Activated naive CD4-positive, alpha-beta T cell treated with anti-CD3 and anti-CD28 coated beads, Interleukin-2, amount 10 ng/mL, durations not matched to agents 7 days and 5 days (primary cell): ENCODE measurements at regions not wholly inside any gene's neighbourhood (a gene's known extent, or its start where the extent isn't known, plus 50 kb on each side); places are given as distances from the start of the nearest gene placed in this dataset.
"Not testable (repeated sequence)": the region's sequence is repeated elsewhere in the genome, so short reads cannot be mapped to it uniquely, and the experiment has no call there.

Source experiments
- CTCF ChIA-PET: fragments of 350-600 bp; sonication (Branson Sonifier 250); formaldehyde crosslinking; loops from one replicate; lab custom pipeline; 2021; ENCODE audit warnings: antibody characterized with exemption; lab: Charles Lee
- DNase-seq: peaks from one replicate; pipeline ENCODE4 v3.0.0-alpha.2; 2020
- H3K27ac Mint-ChIP-seq: one replicate; pipeline ENCODE4 v1.8.0; 2021; ENCODE audit warnings: mild to moderate bottlenecking, moderate library complexity, mixed read lengths
- H3K27me3 Mint-ChIP-seq: one replicate; pipeline ENCODE4 v1.8.0; 2021; ENCODE audit warnings: mild to moderate bottlenecking, mixed read lengths
- H3K36me3 Mint-ChIP-seq: one replicate; pipeline ENCODE4 v1.8.0; 2021; ENCODE audit warnings: mixed read lengths
- H3K4me1 Mint-ChIP-seq: one replicate; pipeline ENCODE4 v1.8.0; 2021; ENCODE audit warnings: mixed read lengths
- H3K4me3 Mint-ChIP-seq: one replicate; pipeline ENCODE4 v1.8.0; 2021; ENCODE audit warnings: mild to moderate bottlenecking, moderate library complexity, mixed read lengths
- H3K9me3 Mint-ChIP-seq: one replicate; pipeline ENCODE4 v1.8.0; 2021; ENCODE audit warnings: mixed read lengths

- Mint-ChIP-seq H3K27ac (no peak overlapping the region), H3K9me3 (peaks cover 3% of the 10 kb centered on the region), H3K4me3 (no peak overlapping the region), H3K4me1 (no peaks in the 10 kb centered on the region), H3K27me3 (no peaks in the 10 kb centered on the region), H3K36me3 (no peaks in the 10 kb centered on the region)
- CTCF ChIA-PET, result no interaction called here
- no peak for DNase-seq
Observed at GRCh38 chrX:97854086-97854485, 970.4 kb downstream of the RPA4 start.

GRCh38 chrX:97858592-97858991 lies 974.9 kb downstream of the RPA4 start:
- H3K27me3 Mint-ChIP-seq, result no peaks in the 10 kb centered on the region

GRCh38 chrX:97860226-97860625 lies 976.5 kb downstream of the RPA4 start:
- no peaks in the 10 kb centered on the region for H3K27me3 Mint-ChIP-seq
- DNase-seq, result no peak
- no peaks in the 10 kb centered on the region for H3K36me3 Mint-ChIP-seq

More at GRCh38 chrX:97858592-97858991, 974.9 kb downstream of the RPA4 start:
- Mint-ChIP-seq H3K36me3 (no peaks in the 10 kb centered on the region), H3K4me1 (no peaks in the 10 kb centered on the region), H3K4me3 (no peak overlapping the region), H3K27ac (no peak overlapping the region), H3K9me3 (no peaks in the 10 kb centered on the region)
- CTCF ChIA-PET, result no interaction called here
- DNase-seq, result no peak

GRCh38 chrX:97863261-97863660 lies 979.6 kb downstream of the RPA4 start:
- no peaks in the 10 kb centered on the region for H3K4me1 Mint-ChIP-seq
- H3K36me3 Mint-ChIP-seq, result no peaks in the 10 kb centered on the region
- no peaks in the 10 kb centered on the region for H3K27me3 Mint-ChIP-seq

More at GRCh38 chrX:97860226-97860625, 976.5 kb downstream of the RPA4 start:
- no peaks in the 10 kb centered on the region for H3K4me1 Mint-ChIP-seq
- CTCF ChIA-PET, result no interaction called here
- H3K4me3 Mint-ChIP-seq, result no peak overlapping the region
- H3K27ac Mint-ChIP-seq, result no peak overlapping the region
- H3K9me3 Mint-ChIP-seq, result no peaks in the 10 kb centered on the region

GRCh38 chrX:97867266-97867665 lies 983.6 kb downstream of the RPA4 start:
- no peak overlapping the region for H3K27ac Mint-ChIP-seq
- DNase-seq, result no peak
- no peaks in the 10 kb centered on the region for H3K27me3 Mint-ChIP-seq
- no peaks in the 10 kb centered on the region for H3K36me3 Mint-ChIP-seq
- no peaks in the 10 kb centered on the region for H3K4me1 Mint-ChIP-seq
- no peaks in the 10 kb centered on the region for H3K9me3 Mint-ChIP-seq
- H3K4me3 Mint-ChIP-seq, result no peak overlapping the region
- CTCF ChIA-PET, result no interaction called here

More at GRCh38 chrX:97863261-97863660, 979.6 kb downstream of the RPA4 start:
- CTCF ChIA-PET, result no interaction called here
- Mint-ChIP-seq H3K9me3 (no peaks in the 10 kb centered on the region), H3K27ac (no peak overlapping the region), H3K4me3 (no peak overlapping the region)
- DNase-seq, result no peak

- Mint-ChIP-seq H3K4me3 (no peak overlapping the region), H3K9me3 (peaks cover 2% of the 10 kb centered on the region), H3K27ac (no peak overlapping the region), H3K27me3 (no peaks in the 10 kb centered on the region), H3K4me1 (no peaks in the 10 kb centered on the region), H3K36me3 (no peaks in the 10 kb centered on the region)
- no peak for DNase-seq
- CTCF ChIA-PET, result no interaction called here
Observed at GRCh38 chrX:97876697-97877407, 993.1 kb downstream of the RPA4 start.

- Mint-ChIP-seq H3K4me1 (no peaks in the 10 kb centered on the region), H3K4me3 (no peak overlapping the region), H3K27ac (no peak overlapping the region), H3K27me3 (no peaks in the 10 kb centered on the region), H3K36me3 (no peaks in the 10 kb centered on the region), H3K9me3 (peaks cover 2% of the 10 kb centered on the region)
- no peak for DNase-seq
- CTCF ChIA-PET, result no interaction called here
Observed at GRCh38 chrX:97882306-97882705, 998.6 kb downstream of the RPA4 start.

GRCh38 chrX:97895751-97896150 lies 1012.0 kb downstream of the RPA4 start:
- no peak for DNase-seq
- Mint-ChIP-seq H3K27ac (no peak overlapping the region), H3K27me3 (no peaks in the 10 kb centered on the region), H3K36me3 (no peaks in the 10 kb centered on the region), H3K9me3 (peaks cover 9% of the 10 kb centered on the region), H3K4me3 (no peak overlapping the region), H3K4me1 (no peaks in the 10 kb centered on the region)
- CTCF ChIA-PET, result no interaction called here

GRCh38 chrX:97897998-97898397 lies 1014.3 kb downstream of the RPA4 start:
- H3K4me3 Mint-ChIP-seq, result no peak overlapping the region
- H3K4me1 Mint-ChIP-seq, result no peaks in the 10 kb centered on the region
- CTCF ChIA-PET, result no interaction called here
- H3K27ac Mint-ChIP-seq, result no peak overlapping the region
- no peaks in the 10 kb centered on the region for H3K36me3 Mint-ChIP-seq
- no peaks in the 10 kb centered on the region for H3K27me3 Mint-ChIP-seq
- H3K9me3 Mint-ChIP-seq, result peaks cover 2% of the 10 kb centered on the region
- no peak for DNase-seq

GRCh38 chrX:97898798-97899197 lies 1015.1 kb downstream of the RPA4 start:
- CTCF ChIA-PET, result no interaction called here
- Mint-ChIP-seq H3K9me3 (peaks cover 2% of the 10 kb centered on the region), H3K36me3 (no peaks in the 10 kb centered on the region), H3K27ac (no peak overlapping the region), H3K27me3 (no peaks in the 10 kb centered on the region), H3K4me3 (no peak overlapping the region), H3K4me1 (no peaks in the 10 kb centered on the region)
- DNase-seq, result no peak

GRCh38 chrX:97907791-97908190 lies 1024.1 kb downstream of the RPA4 start:
- H3K27me3 Mint-ChIP-seq, result no peaks in the 10 kb centered on the region
- DNase-seq, result no peak
- no peaks in the 10 kb centered on the region for H3K9me3 Mint-ChIP-seq

GRCh38 chrX:97909245-97909644 lies 1025.5 kb downstream of the RPA4 start:
- no peak overlapping the region for H3K27ac Mint-ChIP-seq
- no peak overlapping the region for H3K4me3 Mint-ChIP-seq
- DNase-seq, result no peak
- no peaks in the 10 kb centered on the region for H3K36me3 Mint-ChIP-seq
- CTCF ChIA-PET, result no interaction called here
- H3K27me3 Mint-ChIP-seq, result no peaks in the 10 kb centered on the region
- H3K4me1 Mint-ChIP-seq, result no peaks in the 10 kb centered on the region
- no peaks in the 10 kb centered on the region for H3K9me3 Mint-ChIP-seq

More at GRCh38 chrX:97907791-97908190, 1024.1 kb downstream of the RPA4 start:
- CTCF ChIA-PET, result no interaction called here
- Mint-ChIP-seq H3K4me3 (no peak overlapping the region), H3K4me1 (no peaks in the 10 kb centered on the region), H3K27ac (no peak overlapping the region), H3K36me3 (no peaks in the 10 kb centered on the region)

GRCh38 chrX:97915390-97915789 lies 1031.7 kb downstream of the RPA4 start:
- H3K4me1 Mint-ChIP-seq, H3K9me3 Mint-ChIP-seq, H3K4me3 Mint-ChIP-seq, H3K27me3 Mint-ChIP-seq, H3K27ac Mint-ChIP-seq, CTCF ChIA-PET, H3K36me3 Mint-ChIP-seq, DNase-seq: not testable (repeated sequence)

- H3K36me3 Mint-ChIP-seq, DNase-seq, H3K9me3 Mint-ChIP-seq, H3K4me3 Mint-ChIP-seq, H3K27ac Mint-ChIP-seq, H3K4me1 Mint-ChIP-seq, CTCF ChIA-PET, H3K27me3 Mint-ChIP-seq: not testable (repeated sequence)
Observed at GRCh38 chrX:97921223-97921622, 1037.5 kb downstream of the RPA4 start.

- DNase-seq, result no peak
- Mint-ChIP-seq H3K4me1 (no peaks in the 10 kb centered on the region), H3K36me3 (no peaks in the 10 kb centered on the region), H3K27me3 (no peaks in the 10 kb centered on the region), H3K27ac (no peak overlapping the region), H3K9me3 (no peaks in the 10 kb centered on the region), H3K4me3 (no peak overlapping the region)
- CTCF ChIA-PET, result no interaction called here
Observed at GRCh38 chrX:97931586-97931985, 1047.9 kb downstream of the RPA4 start.
